Panc1 (cell line): ENCODE measurements at regions not wholly inside any gene's neighbourhood (a gene's known extent, or its start where the extent isn't known, plus 50 kb on each side); places are given as distances from the start of the nearest gene placed in this dataset.

Experiments
- CTCF ChIP-seq: fragments of 450-650 bp; IDR thresholded peaks from 2 replicates; pipeline ENCODE4 v1.5.1; 2017; ENCODE audit warnings: mild to moderate bottlenecking
- TF ChIP-seq, protein P1 (sequence below), 2 experiments: IDR thresholded peaks; 2 replicates each; pipeline ENCODE4 v1.6.1; 2011 to 2012; ENCODE audit warnings: low read depth in 2 of 2, control low read depth in 1 of 2, low read length in 1 of 2, mild to moderate bottlenecking in 1 of 2, moderate library complexity in 1 of 2; ENCODE audit not compliant: insufficient read depth in 1 of 2

GRCh38 chr13:37501187-37501586, 97.4 kb downstream of the POSTN start:
- TF ChIP-seq CTCF = no peak
- TF ChIP-seq, protein P1, sequence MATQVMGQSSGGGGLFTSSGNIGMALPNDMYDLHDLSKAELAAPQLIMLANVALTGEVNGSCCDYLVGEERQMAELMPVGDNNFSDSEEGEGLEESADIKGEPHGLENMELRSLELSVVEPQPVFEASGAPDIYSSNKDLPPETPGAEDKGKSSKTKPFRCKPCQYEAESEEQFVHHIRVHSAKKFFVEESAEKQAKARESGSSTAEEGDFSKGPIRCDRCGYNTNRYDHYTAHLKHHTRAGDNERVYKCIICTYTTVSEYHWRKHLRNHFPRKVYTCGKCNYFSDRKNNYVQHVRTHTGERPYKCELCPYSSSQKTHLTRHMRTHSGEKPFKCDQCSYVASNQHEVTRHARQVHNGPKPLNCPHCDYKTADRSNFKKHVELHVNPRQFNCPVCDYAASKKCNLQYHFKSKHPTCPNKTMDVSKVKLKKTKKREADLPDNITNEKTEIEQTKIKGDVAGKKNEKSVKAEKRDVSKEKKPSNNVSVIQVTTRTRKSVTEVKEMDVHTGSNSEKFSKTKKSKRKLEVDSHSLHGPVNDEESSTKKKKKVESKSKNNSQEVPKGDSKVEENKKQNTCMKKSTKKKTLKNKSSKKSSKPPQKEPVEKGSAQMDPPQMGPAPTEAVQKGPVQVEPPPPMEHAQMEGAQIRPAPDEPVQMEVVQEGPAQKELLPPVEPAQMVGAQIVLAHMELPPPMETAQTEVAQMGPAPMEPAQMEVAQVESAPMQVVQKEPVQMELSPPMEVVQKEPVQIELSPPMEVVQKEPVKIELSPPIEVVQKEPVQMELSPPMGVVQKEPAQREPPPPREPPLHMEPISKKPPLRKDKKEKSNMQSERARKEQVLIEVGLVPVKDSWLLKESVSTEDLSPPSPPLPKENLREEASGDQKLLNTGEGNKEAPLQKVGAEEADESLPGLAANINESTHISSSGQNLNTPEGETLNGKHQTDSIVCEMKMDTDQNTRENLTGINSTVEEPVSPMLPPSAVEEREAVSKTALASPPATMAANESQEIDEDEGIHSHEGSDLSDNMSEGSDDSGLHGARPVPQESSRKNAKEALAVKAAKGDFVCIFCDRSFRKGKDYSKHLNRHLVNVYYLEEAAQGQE (IDR thresholded peaks at IDR 0.05; ENCODE audit: insufficient read depth in 1 of 2, low read depth in 2 of 2, low read length in 1 of 2) = no peak
